CMK (cell line): ENCODE measurements at regions not wholly inside any gene's neighbourhood (a gene's known extent, or its start where the extent isn't known, plus 50 kb on each side); places are given as distances from the start of the nearest gene placed in this dataset.

ENCODE experiments used
- DNase-seq: peaks from one replicate; pipeline ENCODE4 v3.0.0-alpha.2; 2010; ENCODE audit warnings: low read depth

GRCh38 chr10:83357004-83357403 lies 782.3 kb upstream of the GHITM start:
- DNase-seq, result no peak

DNA sequence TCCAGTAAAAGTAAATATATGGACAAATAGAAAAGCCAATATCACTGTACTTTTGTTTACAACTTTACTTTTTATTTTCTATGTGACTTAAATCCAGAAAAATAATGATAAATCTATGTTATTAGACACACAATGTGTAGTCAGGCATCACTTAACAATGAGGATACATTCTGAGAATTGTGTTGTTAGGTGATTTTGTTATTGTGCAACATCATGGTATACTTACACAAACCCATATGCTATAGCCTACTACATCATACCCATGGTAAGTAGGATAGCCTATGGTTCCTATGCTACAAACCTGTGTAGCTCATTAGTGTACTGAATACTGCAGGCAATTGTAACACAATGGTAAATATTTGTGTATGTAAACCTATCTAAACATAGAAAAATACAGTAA lies 781.7 kb upstream of the GHITM start:
- DNase-seq, result no peak

DNA sequence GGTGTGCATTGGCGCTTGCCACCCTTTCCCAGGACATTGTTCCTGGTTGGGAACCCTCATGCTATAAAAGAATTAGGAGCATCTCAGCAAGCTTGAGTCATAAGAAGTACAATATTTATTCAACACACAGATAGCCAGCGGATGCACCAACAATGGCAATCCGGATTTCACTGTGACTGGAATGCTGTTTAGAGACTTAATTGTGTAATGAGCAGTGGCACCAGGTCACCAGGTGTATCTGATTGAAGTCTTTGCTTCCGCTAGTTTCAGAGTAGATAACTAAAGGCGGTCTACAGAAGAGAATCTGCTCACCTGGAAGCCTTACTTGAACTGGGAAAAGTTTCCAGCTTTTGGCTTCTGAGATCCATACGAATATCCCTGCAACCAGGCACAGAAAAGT lies 772.3 kb upstream of the GHITM start:
- DNase-seq, result no peak

DNA sequence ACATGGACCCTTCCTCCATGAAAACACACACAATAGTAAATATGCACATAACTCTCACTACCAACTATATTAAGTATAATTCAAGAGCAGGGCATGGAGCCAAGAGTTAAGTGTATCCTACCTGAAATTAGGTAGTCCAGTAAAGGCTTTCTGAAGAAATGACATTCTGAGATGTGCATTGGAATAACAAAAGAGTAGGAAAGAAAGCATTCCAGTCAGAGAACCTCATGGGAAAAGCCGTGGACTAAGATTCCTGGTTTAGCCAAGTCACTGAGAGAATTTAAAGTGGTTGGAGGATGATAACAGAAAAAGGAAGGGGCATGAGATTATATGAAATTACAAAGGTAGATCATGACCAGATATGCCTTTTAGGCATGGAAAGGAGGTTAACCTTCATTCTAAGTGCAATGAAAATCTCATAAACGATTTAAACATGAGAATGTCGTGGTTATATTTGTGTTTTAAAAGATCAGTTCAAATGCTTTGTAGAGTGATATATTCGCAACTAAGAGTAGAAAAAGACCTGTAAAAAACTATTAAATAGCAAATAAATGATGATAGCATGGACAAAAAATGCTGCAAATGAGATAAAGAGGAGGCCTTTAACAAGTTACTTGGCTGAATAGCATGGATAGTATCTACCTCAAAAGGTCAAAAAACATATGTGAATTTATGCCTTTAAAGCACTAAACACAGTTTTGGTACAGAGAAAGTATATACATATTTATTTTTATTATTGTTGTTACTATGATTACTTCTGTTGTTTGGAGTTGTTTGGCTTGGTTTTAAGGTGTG lies 767.4 kb upstream of the GHITM start:
- DNase-seq, result no peak

GRCh38 chr10:83372646-83373045 lies 766.7 kb upstream of the GHITM start:
- DNase-seq, result no peak

DNA sequence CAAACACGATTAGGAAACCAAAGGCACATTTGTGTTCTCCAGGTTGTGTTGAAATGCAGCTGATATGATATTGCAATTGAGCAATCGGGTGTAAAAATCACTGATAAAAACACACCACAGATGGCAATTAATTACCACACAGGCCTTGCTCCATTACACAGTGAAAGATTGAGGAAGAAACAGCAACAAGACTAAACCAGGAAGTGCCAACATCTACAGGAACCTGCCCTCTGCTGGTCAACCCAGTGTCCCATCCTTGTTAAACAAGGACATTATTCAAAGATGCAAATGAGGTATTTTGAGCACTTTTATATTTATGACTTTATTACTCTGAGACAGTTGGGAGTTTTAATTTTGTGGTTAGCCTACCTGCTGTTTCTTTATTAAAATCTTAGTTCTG lies 765.6 kb upstream of the GHITM start:
- DNase-seq, result peak; percentile 9

DNA sequence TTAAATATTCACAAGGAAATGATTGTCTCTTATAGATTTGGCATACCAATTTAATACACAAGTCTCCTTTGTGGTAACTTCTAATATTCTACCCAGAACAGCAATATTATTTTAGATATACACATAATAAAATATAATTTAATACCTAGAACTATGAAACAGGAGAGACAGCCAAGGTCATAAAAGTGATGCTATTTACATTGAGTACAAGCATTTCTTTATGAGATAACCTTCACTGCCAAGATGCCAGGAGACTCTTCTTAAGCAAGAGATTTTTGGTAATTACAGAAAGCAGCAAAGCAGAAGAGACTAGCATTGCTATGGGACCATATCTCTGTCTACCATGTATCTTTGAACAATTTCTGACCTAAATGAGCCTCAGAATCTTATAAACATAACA lies 764.6 kb upstream of the GHITM start:
- DNase-seq, result no peak

DNA sequence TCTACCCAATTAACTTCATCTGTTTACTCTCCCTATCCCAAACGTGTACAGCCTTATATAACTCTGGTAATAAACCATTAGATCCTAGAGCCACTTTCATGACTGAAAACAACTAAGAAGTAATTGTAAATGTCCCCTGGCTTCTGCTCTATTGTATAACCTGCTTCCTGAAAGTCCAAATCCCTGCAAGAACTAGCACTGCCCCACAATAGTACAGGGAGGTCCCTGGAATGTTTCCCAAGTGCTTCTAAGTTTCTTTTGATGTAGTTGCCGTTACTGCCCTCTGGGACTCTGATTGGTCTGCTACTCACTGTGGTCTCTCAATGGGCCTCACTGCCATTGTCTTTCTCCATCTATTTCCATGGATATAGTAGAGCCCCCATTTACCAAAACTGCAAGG lies 764.0 kb upstream of the GHITM start:
- DNase-seq, result no peak

DNA sequence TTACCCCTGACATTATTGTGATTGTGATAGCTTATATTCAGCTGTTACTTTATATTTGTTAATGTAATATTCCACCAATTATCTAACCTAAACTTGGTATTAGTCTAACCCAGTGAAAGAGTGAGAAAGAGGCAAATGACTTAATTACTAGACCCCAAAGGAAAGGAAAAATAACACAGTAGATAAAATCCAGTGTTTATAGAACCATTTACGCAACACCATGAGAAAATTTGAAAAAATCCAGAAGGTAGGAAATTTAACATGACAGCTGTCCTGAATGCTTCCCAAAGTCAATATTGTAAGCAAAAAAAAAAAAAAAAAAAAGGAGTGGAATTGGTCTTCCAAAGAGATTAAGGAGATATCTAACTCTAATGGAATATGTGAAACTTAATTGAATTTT lies 741.5 kb upstream of the GHITM start:
- DNase-seq, result no peak

DNA sequence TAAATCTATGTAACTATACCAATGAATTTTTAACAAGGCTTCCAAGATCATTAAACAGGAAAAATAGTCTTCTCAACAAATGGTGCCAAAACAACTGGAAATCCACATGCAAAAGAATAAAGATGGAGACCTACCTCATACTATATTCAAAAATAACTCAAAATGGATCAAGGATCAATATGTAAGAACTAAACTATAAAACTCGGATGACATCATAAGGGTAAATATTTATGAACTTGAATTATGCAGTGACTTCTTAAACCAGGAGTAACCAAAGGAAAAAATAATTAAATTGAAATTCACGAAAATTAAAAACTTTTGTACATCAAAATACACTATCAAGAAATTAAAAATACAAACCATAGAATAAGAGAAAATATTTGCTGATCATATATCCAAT lies 728.7 kb upstream of the GHITM start:
- DNase-seq, result no peak

DNA sequence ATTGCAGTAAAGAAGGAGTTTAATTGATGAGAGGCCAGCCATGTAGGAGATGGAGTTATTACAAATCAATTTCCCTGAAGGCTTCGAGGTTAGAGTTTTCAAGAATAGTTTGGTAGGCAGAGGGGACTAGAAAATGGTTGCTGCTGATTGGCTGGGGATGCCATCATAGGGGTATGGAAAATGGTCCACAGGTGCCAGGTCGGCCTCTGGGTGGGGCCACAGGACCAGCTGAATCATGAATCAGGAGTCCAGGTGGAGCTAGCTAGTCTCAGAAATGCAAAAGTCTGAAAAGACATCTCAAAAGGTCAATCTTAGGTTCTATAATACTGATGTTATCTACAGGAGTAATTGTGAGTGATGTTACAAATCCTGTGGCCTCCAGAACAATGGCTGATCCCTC lies 714.0 kb upstream of the GHITM start:
- no peak for DNase-seq

DNA sequence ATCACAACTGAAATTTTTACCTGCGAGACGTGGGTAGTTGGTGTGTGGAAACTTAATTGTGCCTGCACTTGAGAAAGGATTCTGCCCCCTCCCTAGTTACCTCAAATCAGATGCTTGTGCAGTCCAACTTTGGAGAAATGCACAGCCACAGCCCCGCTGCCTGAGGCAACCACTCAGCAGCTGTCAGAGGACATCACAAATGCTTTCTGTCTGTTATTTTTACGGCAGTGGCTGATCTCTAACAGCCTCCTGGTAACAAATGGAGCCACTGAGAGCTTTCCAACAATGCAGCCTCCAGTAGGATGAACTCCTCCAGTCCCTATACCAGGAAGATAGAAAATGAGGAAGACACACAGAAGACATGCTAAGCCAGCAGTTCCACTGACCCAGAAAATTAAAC lies 712.2 kb upstream of the GHITM start:
- DNase-seq, result no peak

DNA sequence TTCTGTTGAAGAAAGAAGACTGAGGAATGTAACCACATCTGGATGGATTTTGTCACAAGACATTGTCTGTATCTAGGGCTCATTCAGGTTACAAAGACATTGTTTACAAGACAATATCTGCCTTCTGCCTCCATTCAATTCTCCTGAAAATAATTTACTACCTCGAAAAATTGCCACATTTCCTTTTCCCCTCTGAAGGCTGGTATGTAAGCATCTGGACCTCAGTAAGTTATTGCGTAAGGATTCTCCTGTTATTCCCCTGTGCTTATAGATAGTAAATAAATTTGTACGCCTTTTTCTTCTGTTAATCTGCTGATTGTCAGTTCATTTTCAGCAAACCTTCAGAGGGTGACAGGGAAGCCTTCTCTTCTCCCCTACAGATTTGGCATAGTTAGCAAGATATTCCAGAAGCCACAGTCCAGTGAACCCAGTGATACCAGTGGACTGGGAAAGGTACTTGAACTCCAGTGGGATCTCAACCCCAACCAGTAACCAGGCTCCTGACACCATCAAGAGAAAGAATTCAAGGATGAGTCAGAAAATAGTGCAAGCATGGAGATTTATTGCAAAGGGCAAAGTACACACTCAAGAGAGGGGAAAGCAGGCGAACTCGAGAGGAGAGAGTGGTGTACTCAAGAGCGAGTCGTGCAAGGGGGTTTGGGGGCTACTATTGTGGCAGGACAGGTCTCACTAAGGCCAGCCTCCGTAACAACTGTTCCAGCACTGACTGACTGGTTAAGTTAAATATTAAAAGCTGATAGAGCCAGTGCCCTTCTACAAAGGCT lies 706.9 kb upstream of the GHITM start:
- no peak for DNase-seq

DNA sequence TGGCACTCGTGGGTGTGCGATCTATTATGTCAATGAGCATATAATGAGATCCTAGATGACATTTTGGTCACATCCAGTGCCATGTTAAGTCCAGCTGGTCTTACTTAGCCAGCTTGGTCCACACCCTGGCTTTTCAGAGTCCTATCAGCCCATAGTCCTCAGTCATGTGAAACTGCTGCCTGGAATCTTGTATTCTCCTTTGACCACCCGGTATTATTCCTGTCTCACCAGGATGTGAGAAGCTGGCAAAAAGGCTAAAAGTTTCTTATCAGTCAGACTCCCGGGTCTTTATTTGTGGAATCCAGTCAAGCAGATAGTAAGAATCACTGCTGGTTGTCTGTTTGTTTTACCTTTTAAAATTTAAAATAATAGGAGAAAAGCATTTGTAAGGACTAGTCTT lies 705.6 kb upstream of the GHITM start:
- DNase-seq, result no peak

DNA sequence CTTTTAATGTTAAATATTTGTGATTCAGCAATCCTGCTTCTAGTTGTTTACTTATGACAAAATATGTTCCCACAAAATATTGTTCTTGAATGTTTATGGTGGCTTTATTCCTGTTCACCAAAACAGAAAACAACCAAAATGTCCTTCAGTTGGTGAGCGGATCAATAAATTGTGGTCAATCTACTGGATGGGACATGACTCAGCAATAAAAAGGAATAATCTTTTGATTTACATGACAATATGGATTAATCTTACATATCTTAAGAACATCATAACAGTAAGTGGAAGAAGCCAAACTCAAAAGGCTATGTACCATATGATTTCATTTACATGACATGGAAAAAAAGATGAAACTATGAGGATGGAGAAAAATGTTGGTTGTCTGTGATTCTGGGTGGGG lies 691.3 kb upstream of the GHITM start:
- no peak for DNase-seq

DNA sequence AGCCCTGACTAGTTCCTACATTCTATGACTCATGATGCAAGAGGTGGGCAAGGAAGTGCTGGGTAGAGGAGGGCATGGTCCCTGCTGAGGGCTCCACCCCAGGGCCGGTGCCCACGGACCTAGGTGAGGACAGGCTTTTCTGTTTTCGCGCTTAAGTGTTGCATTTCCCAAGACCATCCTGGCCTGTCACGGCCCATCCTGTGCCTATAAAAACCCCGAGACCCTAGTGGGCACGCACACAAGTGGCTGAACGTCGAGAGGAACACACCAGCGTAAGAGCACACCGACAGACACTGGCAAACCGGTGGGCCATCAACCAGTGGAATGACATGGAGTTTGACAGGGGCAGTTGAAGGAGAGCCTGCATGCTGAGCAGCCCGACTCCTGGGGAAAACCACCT lies 680.7 kb upstream of the GHITM start:
- DNase-seq, result no peak

DNA sequence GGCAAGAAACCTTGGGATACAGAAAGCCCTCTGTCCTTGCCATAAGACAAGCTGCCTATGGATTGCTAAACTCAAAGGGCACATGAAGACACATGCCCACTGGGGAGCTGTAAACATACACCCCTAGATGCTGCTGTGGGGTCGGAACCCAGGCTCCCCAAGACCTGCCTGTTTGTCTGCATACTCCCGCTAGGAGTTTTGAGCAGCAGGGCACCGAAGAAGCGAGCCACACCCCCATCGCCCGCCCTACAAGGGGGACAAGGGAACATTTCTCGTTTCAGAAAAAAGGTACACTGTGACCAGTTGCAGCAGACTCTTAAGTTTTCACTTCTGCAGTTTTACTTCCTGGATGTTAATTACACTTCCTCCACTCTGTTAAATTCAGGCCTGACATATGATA lies 680.2 kb upstream of the GHITM start:
- no peak for DNase-seq

DNA sequence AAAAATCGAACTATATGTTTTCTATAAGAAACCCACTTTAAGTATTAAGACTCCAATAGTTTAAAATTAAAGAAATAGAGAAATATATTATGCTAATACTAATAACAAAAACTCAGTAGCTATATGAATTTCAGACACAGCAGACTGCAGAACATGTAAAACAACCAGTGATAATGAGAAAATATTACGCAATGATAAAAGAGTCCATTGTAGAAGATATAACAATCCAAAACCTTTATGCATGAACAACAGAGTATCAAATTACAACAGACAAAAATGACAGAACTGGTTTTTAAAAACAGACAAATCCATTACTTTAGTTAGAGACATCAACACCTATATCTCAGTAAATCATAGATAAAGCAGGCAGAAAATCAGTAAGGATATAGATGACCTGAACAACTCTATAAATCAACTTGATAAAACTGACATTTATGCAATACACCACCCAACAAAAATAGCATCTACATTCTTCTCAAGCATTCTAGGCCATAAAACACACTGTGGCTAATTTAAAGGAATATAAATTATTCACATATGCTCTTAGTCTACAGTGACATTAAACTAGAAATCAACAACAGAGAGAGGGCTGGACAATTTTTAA lies 669.5 kb upstream of the GHITM start:
- DNase-seq, result no peak

DNA sequence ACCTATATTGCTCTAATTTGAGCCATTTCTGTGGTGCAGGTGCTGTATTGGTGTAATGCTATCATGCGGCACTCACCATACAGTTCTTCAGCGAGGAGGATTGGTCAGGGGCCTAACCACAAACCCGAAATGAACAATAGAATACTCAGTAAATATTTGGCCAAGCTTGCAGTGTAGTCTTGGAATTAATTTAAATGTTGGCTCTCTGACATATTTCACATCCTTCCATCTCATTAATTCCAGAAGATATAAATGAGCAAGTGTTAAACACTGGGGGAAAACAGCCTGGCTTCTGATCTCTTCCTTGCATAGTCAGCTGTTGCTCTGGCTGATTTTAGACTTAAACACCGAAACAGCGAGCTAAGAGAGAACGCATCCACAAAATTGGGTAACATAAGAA lies 663.1 kb upstream of the GHITM start:
- DNase-seq, result no peak

DNA sequence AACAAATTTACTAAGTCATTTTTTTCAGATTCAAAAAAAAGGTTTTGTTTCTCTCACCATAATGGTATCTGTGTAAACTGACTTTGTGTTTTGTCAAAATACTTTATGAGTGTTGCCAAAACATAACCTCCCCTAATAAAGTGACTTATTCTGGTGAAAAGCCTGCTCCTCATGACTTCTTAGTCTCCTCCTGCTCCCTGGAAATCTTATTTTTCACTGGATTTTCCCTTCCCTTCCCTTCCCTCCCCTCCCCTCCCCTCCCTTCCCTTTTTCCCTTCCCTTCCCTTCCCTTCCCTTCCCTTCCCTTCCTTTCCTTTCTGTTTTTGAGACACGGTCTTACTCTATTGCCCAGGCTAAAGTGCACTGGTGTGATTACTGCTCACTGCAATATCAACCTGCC lies 650.1 kb upstream of the GHITM start:
- no peak for DNase-seq

GRCh38 chr10:83492004-83492403 lies 647.3 kb upstream of the GHITM start:
- DNase-seq, result no peak

GRCh38 chr10:83512681-83513080 lies 626.6 kb upstream of the GHITM start:
- no peak for DNase-seq

DNA sequence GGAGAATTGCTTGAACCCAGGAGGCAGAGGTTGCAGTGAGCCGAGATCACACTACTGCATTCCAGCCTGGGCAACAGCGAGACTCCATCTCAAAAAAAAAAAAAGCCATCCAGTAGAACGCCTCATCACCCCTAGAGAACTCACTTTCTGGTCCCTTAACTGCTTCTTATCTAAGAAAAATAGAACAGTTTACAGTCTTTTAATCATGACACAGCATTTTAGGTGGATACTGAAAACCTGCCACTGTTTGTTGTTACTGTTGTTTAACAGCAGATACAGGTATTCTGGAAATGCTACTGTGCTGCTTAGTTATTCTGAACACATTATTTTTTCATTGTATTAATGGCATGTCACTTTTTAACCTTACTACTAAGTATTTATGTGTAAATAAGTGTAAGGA lies 624.3 kb upstream of the GHITM start:
- no peak for DNase-seq
